H1 (cell line): ENCODE measurements at regions not wholly inside any gene's neighbourhood (a gene's known extent, or its start where the extent isn't known, plus 50 kb on each side); places are given as distances from the start of the nearest gene placed in this dataset.

Source experiments
- ASH2L ChIP-seq: fragments of 200-600, 300-600 bp; sonication (generic); IDR thresholded peaks from one replicate; pipeline ENCODE4 v1.7.1; 2017; ENCODE audit warnings: low read length
- HDAC2 ChIP-seq, 2 experiments: fragments of 300-600 bp in 1 of 2; sonication (generic) in 1 of 2; IDR thresholded peaks; 2 replicates each; pipeline ENCODE4 v1.6.1; 2011 to 2012; ENCODE audit warnings: low read depth in 2 of 2, low read length in 2 of 2, mild to moderate bottlenecking in 2 of 2, moderate library complexity in 2 of 2, borderline replicate concordance in 1 of 2, inconsistent platforms in 1 of 2
- KDM5A ChIP-seq: fragments of 200-600 bp; IDR thresholded peaks from 2 replicates; pipeline ENCODE4 v1.7.1; 2012; ENCODE audit warnings: mild to moderate bottlenecking, low read length, inconsistent platforms, mixed read lengths
- NRF1 ChIP-seq: IDR thresholded peaks from 2 replicates; pipeline ENCODE4 v1.6.1; 2011; ENCODE audit warnings: mild to moderate bottlenecking, low read depth, low read length, improper control_type of control experiment
- RXRA ChIP-seq: IDR thresholded peaks from 2 replicates; pipeline ENCODE4 v1.6.1; 2011; ENCODE audit warnings: low read depth, mild to moderate bottlenecking, low read length, moderate library complexity; ENCODE audit not compliant: insufficient read depth
- SIX5 ChIP-seq: IDR thresholded peaks from 2 replicates; pipeline ENCODE4 v1.6.1; 2011; ENCODE audit warnings: mild to moderate bottlenecking, low read depth, low read length
- TF ChIP-seq, protein P1 (sequence below): fragments of 300-600 bp; sonication (generic); IDR thresholded peaks from 2 replicates; pipeline ENCODE4 v1.7.1; 2012; ENCODE audit warnings: low read length, moderate library complexity, mild to moderate bottlenecking, inconsistent platforms; ENCODE audit not compliant: insufficient replicate concordance
- TF ChIP-seq, protein P2 (sequence below), 3 experiments: IDR thresholded peaks; 1 replicate in 2 of 3; 2 replicates in 1 of 3; pipeline versions ENCODE4 v1.5.1 to v1.6.1; 2011; ENCODE audit warnings: low read length in 3 of 3, mild to moderate bottlenecking in 3 of 3, inconsistent platforms in 2 of 3, low read depth in 1 of 3, moderate library complexity in 1 of 3; ENCODE audit not compliant: insufficient read depth in 1 of 3; ENCODE audit errors: control extremely low read depth in 1 of 3

- TF ChIP-seq, protein P1, sequence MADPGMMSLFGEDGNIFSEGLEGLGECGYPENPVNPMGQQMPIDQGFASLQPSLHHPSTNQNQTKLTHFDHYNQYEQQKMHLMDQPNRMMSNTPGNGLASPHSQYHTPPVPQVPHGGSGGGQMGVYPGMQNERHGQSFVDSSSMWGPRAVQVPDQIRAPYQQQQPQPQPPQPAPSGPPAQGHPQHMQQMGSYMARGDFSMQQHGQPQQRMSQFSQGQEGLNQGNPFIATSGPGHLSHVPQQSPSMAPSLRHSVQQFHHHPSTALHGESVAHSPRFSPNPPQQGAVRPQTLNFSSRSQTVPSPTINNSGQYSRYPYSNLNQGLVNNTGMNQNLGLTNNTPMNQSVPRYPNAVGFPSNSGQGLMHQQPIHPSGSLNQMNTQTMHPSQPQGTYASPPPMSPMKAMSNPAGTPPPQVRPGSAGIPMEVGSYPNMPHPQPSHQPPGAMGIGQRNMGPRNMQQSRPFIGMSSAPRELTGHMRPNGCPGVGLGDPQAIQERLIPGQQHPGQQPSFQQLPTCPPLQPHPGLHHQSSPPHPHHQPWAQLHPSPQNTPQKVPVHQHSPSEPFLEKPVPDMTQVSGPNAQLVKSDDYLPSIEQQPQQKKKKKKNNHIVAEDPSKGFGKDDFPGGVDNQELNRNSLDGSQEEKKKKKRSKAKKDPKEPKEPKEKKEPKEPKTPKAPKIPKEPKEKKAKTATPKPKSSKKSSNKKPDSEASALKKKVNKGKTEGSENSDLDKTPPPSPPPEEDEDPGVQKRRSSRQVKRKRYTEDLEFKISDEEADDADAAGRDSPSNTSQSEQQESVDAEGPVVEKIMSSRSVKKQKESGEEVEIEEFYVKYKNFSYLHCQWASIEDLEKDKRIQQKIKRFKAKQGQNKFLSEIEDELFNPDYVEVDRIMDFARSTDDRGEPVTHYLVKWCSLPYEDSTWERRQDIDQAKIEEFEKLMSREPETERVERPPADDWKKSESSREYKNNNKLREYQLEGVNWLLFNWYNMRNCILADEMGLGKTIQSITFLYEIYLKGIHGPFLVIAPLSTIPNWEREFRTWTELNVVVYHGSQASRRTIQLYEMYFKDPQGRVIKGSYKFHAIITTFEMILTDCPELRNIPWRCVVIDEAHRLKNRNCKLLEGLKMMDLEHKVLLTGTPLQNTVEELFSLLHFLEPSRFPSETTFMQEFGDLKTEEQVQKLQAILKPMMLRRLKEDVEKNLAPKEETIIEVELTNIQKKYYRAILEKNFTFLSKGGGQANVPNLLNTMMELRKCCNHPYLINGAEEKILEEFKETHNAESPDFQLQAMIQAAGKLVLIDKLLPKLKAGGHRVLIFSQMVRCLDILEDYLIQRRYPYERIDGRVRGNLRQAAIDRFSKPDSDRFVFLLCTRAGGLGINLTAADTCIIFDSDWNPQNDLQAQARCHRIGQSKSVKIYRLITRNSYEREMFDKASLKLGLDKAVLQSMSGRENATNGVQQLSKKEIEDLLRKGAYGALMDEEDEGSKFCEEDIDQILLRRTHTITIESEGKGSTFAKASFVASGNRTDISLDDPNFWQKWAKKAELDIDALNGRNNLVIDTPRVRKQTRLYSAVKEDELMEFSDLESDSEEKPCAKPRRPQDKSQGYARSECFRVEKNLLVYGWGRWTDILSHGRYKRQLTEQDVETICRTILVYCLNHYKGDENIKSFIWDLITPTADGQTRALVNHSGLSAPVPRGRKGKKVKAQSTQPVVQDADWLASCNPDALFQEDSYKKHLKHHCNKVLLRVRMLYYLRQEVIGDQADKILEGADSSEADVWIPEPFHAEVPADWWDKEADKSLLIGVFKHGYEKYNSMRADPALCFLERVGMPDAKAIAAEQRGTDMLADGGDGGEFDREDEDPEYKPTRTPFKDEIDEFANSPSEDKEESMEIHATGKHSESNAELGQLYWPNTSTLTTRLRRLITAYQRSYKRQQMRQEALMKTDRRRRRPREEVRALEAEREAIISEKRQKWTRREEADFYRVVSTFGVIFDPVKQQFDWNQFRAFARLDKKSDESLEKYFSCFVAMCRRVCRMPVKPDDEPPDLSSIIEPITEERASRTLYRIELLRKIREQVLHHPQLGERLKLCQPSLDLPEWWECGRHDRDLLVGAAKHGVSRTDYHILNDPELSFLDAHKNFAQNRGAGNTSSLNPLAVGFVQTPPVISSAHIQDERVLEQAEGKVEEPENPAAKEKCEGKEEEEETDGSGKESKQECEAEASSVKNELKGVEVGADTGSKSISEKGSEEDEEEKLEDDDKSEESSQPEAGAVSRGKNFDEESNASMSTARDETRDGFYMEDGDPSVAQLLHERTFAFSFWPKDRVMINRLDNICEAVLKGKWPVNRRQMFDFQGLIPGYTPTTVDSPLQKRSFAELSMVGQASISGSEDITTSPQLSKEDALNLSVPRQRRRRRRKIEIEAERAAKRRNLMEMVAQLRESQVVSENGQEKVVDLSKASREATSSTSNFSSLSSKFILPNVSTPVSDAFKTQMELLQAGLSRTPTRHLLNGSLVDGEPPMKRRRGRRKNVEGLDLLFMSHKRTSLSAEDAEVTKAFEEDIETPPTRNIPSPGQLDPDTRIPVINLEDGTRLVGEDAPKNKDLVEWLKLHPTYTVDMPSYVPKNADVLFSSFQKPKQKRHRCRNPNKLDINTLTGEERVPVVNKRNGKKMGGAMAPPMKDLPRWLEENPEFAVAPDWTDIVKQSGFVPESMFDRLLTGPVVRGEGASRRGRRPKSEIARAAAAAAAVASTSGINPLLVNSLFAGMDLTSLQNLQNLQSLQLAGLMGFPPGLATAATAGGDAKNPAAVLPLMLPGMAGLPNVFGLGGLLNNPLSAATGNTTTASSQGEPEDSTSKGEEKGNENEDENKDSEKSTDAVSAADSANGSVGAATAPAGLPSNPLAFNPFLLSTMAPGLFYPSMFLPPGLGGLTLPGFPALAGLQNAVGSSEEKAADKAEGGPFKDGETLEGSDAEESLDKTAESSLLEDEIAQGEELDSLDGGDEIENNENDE: no peak
- TF ChIP-seq KDM5A: no peak
- TF ChIP-seq SIX5: no peak
- no peak for TF ChIP-seq HDAC2 (IDR thresholded peaks at IDR 0.05; ENCODE audit: borderline replicate concordance in 1 of 2, low read depth in 2 of 2, low read length in 2 of 2)
- TF ChIP-seq NRF1: no peak
- TF ChIP-seq, protein P2, sequence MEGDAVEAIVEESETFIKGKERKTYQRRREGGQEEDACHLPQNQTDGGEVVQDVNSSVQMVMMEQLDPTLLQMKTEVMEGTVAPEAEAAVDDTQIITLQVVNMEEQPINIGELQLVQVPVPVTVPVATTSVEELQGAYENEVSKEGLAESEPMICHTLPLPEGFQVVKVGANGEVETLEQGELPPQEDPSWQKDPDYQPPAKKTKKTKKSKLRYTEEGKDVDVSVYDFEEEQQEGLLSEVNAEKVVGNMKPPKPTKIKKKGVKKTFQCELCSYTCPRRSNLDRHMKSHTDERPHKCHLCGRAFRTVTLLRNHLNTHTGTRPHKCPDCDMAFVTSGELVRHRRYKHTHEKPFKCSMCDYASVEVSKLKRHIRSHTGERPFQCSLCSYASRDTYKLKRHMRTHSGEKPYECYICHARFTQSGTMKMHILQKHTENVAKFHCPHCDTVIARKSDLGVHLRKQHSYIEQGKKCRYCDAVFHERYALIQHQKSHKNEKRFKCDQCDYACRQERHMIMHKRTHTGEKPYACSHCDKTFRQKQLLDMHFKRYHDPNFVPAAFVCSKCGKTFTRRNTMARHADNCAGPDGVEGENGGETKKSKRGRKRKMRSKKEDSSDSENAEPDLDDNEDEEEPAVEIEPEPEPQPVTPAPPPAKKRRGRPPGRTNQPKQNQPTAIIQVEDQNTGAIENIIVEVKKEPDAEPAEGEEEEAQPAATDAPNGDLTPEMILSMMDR (IDR thresholded peaks at IDR 0.05; ENCODE audit: control extremely low read depth in 1 of 3, insufficient read depth in 1 of 3, low read depth in 1 of 3, low read length in 3 of 3): no peak
- TF ChIP-seq ASH2L: no peak
- TF ChIP-seq RXRA: no peak
Measured at GRCh38 chr13:39186205-39186875, 148.1 kb downstream of the NHLRC3 start (continued).
